ENCODE measurements at regions not wholly inside any gene's neighbourhood (a gene's known extent, or its start where the extent isn't known, plus 50 kb on each side); places are given as distances from the start of the nearest gene placed in this dataset.

DNA sequence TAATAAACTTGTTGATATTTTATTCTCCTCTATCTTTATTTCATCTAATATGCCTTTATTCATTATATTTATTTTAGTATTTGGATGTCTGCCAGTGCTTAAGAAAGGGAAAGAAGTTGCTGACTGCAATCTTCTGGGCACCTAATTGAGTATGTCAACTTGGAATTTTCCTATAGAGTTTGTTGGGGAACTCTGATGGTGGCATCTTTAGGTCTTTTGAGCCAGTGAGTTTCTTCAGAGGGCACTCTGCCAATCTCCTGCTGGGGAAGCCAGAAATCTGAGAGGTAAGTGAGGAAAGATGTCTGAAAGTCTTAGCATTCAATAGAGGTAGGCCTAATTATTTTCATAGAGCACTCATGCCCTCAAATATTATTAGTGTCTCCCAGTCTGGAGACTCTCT is 475.0 kb downstream of the GABRG1 start:
- TF ChIP-seq, protein P1, sequence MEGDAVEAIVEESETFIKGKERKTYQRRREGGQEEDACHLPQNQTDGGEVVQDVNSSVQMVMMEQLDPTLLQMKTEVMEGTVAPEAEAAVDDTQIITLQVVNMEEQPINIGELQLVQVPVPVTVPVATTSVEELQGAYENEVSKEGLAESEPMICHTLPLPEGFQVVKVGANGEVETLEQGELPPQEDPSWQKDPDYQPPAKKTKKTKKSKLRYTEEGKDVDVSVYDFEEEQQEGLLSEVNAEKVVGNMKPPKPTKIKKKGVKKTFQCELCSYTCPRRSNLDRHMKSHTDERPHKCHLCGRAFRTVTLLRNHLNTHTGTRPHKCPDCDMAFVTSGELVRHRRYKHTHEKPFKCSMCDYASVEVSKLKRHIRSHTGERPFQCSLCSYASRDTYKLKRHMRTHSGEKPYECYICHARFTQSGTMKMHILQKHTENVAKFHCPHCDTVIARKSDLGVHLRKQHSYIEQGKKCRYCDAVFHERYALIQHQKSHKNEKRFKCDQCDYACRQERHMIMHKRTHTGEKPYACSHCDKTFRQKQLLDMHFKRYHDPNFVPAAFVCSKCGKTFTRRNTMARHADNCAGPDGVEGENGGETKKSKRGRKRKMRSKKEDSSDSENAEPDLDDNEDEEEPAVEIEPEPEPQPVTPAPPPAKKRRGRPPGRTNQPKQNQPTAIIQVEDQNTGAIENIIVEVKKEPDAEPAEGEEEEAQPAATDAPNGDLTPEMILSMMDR (IDR thresholded peaks at IDR 0.05; ENCODE audit: insufficient read depth, low read length) = no peak
- TF ChIP-seq POLR2AphosphoS5 (IDR thresholded peaks at IDR 0.05; ENCODE audit: low read depth) = no peak
